Natural killer cell (primary cell): ENCODE measurements at regions not wholly inside any gene's neighbourhood (a gene's known extent, or its start where the extent isn't known, plus 50 kb on each side); places are given as distances from the start of the nearest gene placed in this dataset.
"Not testable (repeated sequence)": the region's sequence is repeated elsewhere in the genome, so short reads cannot be mapped to it uniquely, and the experiment has no call there.

ENCODE experiments used
- ATAC-seq, 3 donors: fragments of 150-1000 bp in 2 of 3; fragments of 200-7000 bp in 1 of 3; cut with Tn5 transposase; 1 replicate in 1 of 3; 2 replicates in 2 of 3; pipeline ENCODE4 v1.10.0; 2021; ENCODE audit warnings: mild to moderate bottlenecking in 2 of 3, moderate library complexity in 2 of 3
- DNase-seq, 2 donors: peaks; one replicate each; pipeline versions ENCODE4 v3.0.0 to v3.0.0-alpha.2; 2013 to 2021; ENCODE audit warnings: mixed read lengths in 1 of 2
- H3K27ac ChIP-seq: one replicate; pipeline ENCODE4 v1.5.1; 2013; ENCODE audit warnings: mild to moderate bottlenecking, low read length
- H3K27me3 ChIP-seq: one replicate; pipeline ENCODE4 v1.6.1; 2013; ENCODE audit warnings: low read length; ENCODE audit not compliant: control insufficient read depth, insufficient read depth
- H3K36me3 ChIP-seq: one replicate; pipeline ENCODE4 v1.6.1; 2013; ENCODE audit warnings: low read length; ENCODE audit not compliant: control insufficient read depth, insufficient read depth
- H3K4me1 ChIP-seq: one replicate; pipeline ENCODE4 v1.6.1; 2013; ENCODE audit warnings: low read length; ENCODE audit not compliant: control insufficient read depth, insufficient read depth
- H3K4me3 ChIP-seq: one replicate; pipeline ENCODE4 v1.5.1; 2013; ENCODE audit warnings: low read length
- H3K9me3 ChIP-seq: one replicate; pipeline ENCODE4 v1.6.1; 2013; ENCODE audit warnings: low read length; ENCODE audit not compliant: control insufficient read depth, insufficient read depth
- H3K27ac Mint-ChIP-seq, 2 donors: one replicate each; pipeline ENCODE4 v1.8.0; 2022; ENCODE audit warnings: mild to moderate bottlenecking in 2 of 2, mixed read lengths in 2 of 2, moderate library complexity in 1 of 2
- H3K27me3 Mint-ChIP-seq, 2 donors: one replicate each; pipeline ENCODE4 v1.8.0; 2022; ENCODE audit warnings: low read depth in 2 of 2, mixed read lengths in 2 of 2
- H3K36me3 Mint-ChIP-seq: one replicate; pipeline ENCODE4 v1.8.0; 2022; ENCODE audit warnings: mixed read lengths
- H3K4me1 Mint-ChIP-seq, 2 donors: one replicate each; pipeline ENCODE4 v1.8.0; 2022; ENCODE audit warnings: mixed read lengths in 2 of 2
- H3K4me3 Mint-ChIP-seq: one replicate; pipeline ENCODE4 v1.8.0; 2022; ENCODE audit warnings: mild to moderate bottlenecking, moderate library complexity, mixed read lengths
- H3K9me3 Mint-ChIP-seq, 2 donors: one replicate each; pipeline ENCODE4 v1.8.0; 2022; ENCODE audit warnings: mixed read lengths in 2 of 2
- WGBS: methylation state at CpG from one replicate; pipeline ENCODE4 v1.1.7; 2013; ENCODE audit warnings: missing lambda C conversion rate; ENCODE audit not compliant: insufficient coverage; 5-methylcytosine and 5-hydroxymethylcytosine counted together
- intact Hi-C: fragments of 100-400 bp; cut with micrococcal nuclease; formaldehyde crosslinking; loops from one replicate; pipeline ENCODE4 v1.14.2; 2022
- TF ChIP-seq, protein P1 (sequence below): fragments of 200-600 bp; IDR thresholded peaks from one replicate; pipeline ENCODE4 v1.8.0; 2022; ENCODE audit warnings: antibody characterized with exemption

DNA sequence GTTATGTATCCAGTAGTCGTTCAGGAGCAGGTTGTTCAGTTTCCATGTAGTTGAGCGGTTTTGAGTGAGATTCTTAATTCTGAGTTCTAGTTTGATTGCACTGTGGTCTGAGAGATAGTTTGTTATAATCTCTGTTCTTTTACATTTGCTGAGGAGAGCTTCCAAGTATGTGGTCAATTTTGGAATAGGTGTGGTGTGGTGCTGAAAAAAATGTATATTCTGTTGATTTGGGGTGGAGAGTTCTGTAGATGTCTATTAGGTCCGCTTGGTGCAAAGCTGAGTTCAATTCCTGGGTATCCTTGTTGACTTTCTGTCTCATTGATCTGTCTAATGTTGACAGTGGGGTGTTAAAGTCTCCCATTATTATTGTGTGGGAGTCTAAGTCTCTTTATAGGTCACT, 68.6 kb upstream of the IZUMO1R start:
- H3K4me3 ChIP-seq, H3K27ac ChIP-seq, H3K9me3 Mint-ChIP-seq, intact Hi-C loops, DNase-seq, H3K27me3 ChIP-seq, H3K4me1 Mint-ChIP-seq, H3K36me3 Mint-ChIP-seq, ATAC-seq, H3K27ac Mint-ChIP-seq, H3K4me3 Mint-ChIP-seq, H3K9me3 ChIP-seq, H3K36me3 ChIP-seq, H3K27me3 Mint-ChIP-seq, H3K4me1 ChIP-seq: not testable (repeated sequence)
- WGBS: 92% methylated on average over 1 of the region's 3 CpGs

DNA sequence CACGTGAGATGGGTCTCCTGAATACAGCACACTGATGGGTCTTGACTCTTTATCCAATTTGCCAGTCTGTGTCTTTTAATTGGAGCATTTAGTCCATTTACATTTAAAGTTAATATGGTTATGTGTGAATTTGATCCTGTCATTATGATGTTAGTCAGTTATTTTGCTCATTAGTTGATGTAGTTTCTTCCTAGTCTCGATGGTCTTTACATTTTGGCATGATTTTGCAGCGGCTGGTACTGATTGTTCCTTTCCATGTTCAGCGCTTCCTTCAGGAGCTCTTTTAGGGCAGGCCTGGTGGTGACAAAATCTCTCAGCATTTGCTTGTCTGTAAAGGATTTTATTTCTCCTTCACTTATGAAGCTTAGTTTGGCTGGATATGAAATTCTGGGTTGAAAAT, 68.0 kb upstream of the IZUMO1R start:
- H3K4me1 ChIP-seq, H3K9me3 ChIP-seq, H3K4me3 Mint-ChIP-seq, H3K9me3 Mint-ChIP-seq, DNase-seq, H3K27ac Mint-ChIP-seq, intact Hi-C loops, H3K36me3 ChIP-seq, H3K27me3 ChIP-seq, H3K4me1 Mint-ChIP-seq, H3K27ac ChIP-seq, H3K4me3 ChIP-seq, H3K27me3 Mint-ChIP-seq, H3K36me3 Mint-ChIP-seq, ATAC-seq: not testable (repeated sequence)
- 80% methylated on average over 1 of the region's 4 CpGs for WGBS

DNA sequence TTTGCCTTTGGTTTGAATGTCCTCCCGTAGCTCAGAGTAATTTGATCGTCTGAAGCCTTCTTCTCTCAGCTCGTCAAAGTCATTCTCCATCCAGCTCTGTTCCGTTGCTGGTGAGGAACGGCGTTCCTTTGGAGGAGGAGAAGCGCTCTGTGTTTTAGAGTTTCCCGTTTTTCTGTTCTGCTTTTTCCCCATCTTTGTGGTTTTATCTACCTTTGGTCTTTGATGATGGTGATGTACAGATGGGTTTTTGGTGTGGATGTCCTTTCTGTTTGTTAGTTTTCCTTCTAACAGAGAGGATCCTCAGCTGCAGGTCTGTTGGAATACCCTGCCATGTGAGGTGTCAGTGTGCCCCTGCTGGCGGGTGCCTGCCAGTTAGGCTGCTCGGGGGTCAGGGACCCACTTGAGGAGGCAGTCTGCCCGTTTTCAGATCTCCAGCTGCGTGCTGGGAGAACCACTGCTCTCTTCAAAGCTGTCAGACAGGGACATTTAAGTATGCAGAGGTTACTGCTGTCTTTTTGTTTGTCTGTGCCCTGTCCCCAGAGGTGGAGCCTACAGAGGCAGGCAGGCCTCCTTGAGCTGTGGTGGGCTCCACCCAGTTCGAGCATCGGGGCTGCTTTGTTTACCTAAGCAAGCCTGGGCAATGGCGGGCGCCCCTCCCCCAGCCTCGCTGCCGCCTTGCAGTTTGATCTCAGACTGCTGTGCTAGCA, 66.8 kb upstream of the IZUMO1R start:
- H3K9me3 Mint-ChIP-seq, H3K36me3 ChIP-seq, H3K27ac Mint-ChIP-seq, H3K4me3 Mint-ChIP-seq, H3K4me1 Mint-ChIP-seq, intact Hi-C loops, DNase-seq, H3K27ac ChIP-seq, ATAC-seq, H3K27me3 ChIP-seq, H3K9me3 ChIP-seq, H3K4me3 ChIP-seq, H3K4me1 ChIP-seq, H3K27me3 Mint-ChIP-seq: not testable (repeated sequence)
- H3K36me3 Mint-ChIP-seq: peaks cover 11% of the 10 kb centered on the region
- WGBS: 79% methylated on average over 18 of the region's 18 CpGs

DNA sequence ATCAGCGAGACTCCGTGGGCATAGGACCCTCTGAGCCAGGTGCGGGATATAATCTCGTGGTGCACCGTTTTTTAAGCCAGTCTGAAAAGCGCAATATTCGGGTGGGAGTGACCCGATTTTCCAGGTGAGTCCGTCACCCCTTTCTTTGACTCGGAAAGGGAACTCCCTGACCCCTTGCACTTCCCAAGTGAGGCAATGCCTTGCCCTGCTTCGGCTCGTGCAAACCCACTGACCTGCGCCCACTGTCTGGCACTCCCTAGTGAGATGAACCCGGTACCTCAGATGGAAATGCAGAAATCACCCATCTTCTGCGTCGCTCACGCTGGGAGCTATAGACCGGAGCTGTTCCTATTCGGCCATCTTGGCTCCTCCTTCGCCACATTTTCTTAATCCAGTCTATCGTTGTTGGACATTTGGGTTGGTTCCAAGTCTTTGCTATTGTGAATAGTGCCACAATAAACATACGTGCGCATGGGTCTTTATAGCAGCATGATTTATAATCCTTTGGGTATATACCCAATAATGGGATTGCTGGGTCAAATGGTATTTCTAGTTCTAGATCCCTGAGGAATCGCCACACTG, 66.1 kb upstream of the IZUMO1R start:
- peak in 1 of 3 donors; percentile 30 for ATAC-seq
- not testable (repeated sequence) for H3K27me3 ChIP-seq

DNA sequence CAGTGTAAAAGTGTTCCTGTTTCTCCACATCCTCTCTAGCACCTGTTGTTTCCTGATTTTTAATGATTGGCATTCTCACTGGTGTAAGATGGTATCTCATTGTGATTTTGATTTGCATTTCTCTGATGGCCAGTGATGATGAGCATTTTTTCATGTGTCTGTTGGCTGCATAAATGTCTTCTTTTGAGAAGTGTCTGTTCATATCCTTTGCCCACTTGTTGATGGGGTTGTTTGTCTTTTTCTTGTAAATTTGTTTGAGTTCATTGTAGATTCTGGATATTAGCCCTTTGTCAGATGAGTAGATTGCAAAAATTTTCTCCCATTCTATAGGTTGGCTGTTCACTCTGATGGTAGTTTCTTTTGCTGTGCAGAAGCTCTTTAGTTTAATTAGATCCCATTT, 65.6 kb upstream of the IZUMO1R start:
- H3K9me3 ChIP-seq, H3K27ac Mint-ChIP-seq, H3K27me3 ChIP-seq, H3K4me3 Mint-ChIP-seq, ATAC-seq, H3K27me3 Mint-ChIP-seq, DNase-seq, H3K4me1 Mint-ChIP-seq, intact Hi-C loops, H3K27ac ChIP-seq, H3K4me1 ChIP-seq, H3K36me3 ChIP-seq, H3K4me3 ChIP-seq, H3K9me3 Mint-ChIP-seq: not testable (repeated sequence)
- H3K36me3 Mint-ChIP-seq: peaks cover 11% of the 10 kb centered on the region

More for the DNA sequence above, 66.1 kb upstream of the IZUMO1R start:
- H3K9me3 ChIP-seq, H3K4me1 ChIP-seq, H3K27ac ChIP-seq, H3K27ac Mint-ChIP-seq, H3K4me3 ChIP-seq, H3K27me3 Mint-ChIP-seq, H3K9me3 Mint-ChIP-seq, intact Hi-C loops, H3K36me3 ChIP-seq, DNase-seq, H3K4me1 Mint-ChIP-seq, H3K4me3 Mint-ChIP-seq: not testable (repeated sequence)
- 95% methylated on average over 24 of the region's 24 CpGs for WGBS
- H3K36me3 Mint-ChIP-seq: peaks cover 11% of the 10 kb centered on the region

DNA sequence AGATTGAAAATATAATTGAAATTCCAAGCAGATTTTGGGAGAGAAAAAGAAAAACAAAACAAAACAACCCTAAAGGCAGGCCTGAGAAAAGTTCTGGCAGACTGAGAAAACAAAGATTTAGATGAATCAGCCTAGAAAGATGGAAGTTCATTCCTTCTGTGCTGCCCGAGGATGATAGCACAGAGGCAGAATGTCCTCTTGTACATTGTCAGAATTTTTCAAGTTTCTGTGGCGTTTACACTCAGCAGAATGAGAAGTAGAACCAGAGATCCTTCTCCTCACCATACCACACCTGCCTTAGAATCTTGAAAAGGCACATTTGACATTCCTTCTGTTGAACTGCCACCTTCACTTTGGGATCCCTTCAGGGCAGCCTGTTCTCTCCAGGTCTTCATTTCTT, 62.5 kb upstream of the IZUMO1R start:
- 79% methylated on average over 2 of the region's 2 CpGs for WGBS
- Mint-ChIP-seq H3K9me3 (peaks cover 3 to 9% of the 10 kb centered on the region in 2 donors), H3K36me3 (peaks cover 11% of the 10 kb centered on the region), H3K27me3 (no peaks in the 10 kb centered on the region), H3K4me1 (no peaks in the 10 kb centered on the region), H3K27ac (no peak overlapping the region), H3K4me3 (no peak overlapping the region)
- TF ChIP-seq, protein P1, sequence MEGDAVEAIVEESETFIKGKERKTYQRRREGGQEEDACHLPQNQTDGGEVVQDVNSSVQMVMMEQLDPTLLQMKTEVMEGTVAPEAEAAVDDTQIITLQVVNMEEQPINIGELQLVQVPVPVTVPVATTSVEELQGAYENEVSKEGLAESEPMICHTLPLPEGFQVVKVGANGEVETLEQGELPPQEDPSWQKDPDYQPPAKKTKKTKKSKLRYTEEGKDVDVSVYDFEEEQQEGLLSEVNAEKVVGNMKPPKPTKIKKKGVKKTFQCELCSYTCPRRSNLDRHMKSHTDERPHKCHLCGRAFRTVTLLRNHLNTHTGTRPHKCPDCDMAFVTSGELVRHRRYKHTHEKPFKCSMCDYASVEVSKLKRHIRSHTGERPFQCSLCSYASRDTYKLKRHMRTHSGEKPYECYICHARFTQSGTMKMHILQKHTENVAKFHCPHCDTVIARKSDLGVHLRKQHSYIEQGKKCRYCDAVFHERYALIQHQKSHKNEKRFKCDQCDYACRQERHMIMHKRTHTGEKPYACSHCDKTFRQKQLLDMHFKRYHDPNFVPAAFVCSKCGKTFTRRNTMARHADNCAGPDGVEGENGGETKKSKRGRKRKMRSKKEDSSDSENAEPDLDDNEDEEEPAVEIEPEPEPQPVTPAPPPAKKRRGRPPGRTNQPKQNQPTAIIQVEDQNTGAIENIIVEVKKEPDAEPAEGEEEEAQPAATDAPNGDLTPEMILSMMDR: no peak
- DNase-seq (no peak), ATAC-seq (no peak)
- H3K4me3 ChIP-seq: no peak overlapping the region
- no peak overlapping the region for H3K27ac ChIP-seq
- H3K27me3 ChIP-seq: no peaks in the 10 kb centered on the region
- peaks cover 3% of the 10 kb centered on the region for H3K9me3 ChIP-seq
- intact Hi-C loops: no loop called here
- H3K36me3 ChIP-seq: no peaks in the 10 kb centered on the region
- H3K4me1 ChIP-seq: no peaks in the 10 kb centered on the region
